Neuronal stem cell (in vitro differentiated cells): ENCODE measurements at regions not wholly inside any gene's neighbourhood (a gene's known extent, or its start where the extent isn't known, plus 50 kb on each side); places are given as distances from the start of the nearest gene placed in this dataset.

Source experiments
- DNase-seq: peaks from one replicate; pipeline ENCODE4 v3.0.0-alpha.2; 2013; ENCODE audit warnings: low spot score
- H2AFZ ChIP-seq: one replicate; pipeline ENCODE4 v1.6.1; 2013; ENCODE audit warnings: mild to moderate bottlenecking, low read length, inconsistent platforms
- H2AK5ac ChIP-seq: 2 replicates; pipeline ENCODE4 v1.6.1; 2013; ENCODE audit warnings: low read depth, mild to moderate bottlenecking, inconsistent platforms, low read length, moderate library complexity, mixed read lengths
- H2BK120ac ChIP-seq: 2 replicates; pipeline ENCODE4 v1.6.1; 2013; ENCODE audit warnings: low read depth, mild to moderate bottlenecking, inconsistent platforms, low read length, moderate library complexity, mixed read lengths
- H2BK12ac ChIP-seq: one replicate; pipeline ENCODE4 v1.6.1; 2013; ENCODE audit warnings: low read length, inconsistent platforms
- H2BK15ac ChIP-seq: 2 replicates; pipeline ENCODE4 v1.6.1; 2013; ENCODE audit warnings: mild to moderate bottlenecking, low read length, inconsistent platforms, mixed read lengths
- H2BK5ac ChIP-seq: one replicate; pipeline ENCODE4 v1.6.1; 2013; ENCODE audit warnings: inconsistent platforms, mild to moderate bottlenecking, low read length, moderate library complexity
- H3K14ac ChIP-seq: one replicate; pipeline ENCODE4 v1.6.1; 2013; ENCODE audit warnings: low read length, inconsistent platforms
- H3K18ac ChIP-seq: 2 replicates; pipeline ENCODE4 v1.6.1; 2013; ENCODE audit warnings: low read length, inconsistent platforms
- H3K23ac ChIP-seq: 2 replicates; pipeline ENCODE4 v1.6.1; 2013; ENCODE audit warnings: low read depth, mild to moderate bottlenecking, mixed read lengths, low read length, inconsistent platforms; ENCODE audit not compliant: poor library complexity
- H3K27ac ChIP-seq: replicated peaks from 3 replicates; pipeline ENCODE4 v1.5.1; 2013; ENCODE audit warnings: low read length, inconsistent platforms
- H3K27me3 ChIP-seq, 3 experiments: 2 replicates each; pipeline ENCODE4 v1.6.1; 2013; ENCODE audit warnings: low read length in 3 of 3, mild to moderate bottlenecking in 2 of 3, inconsistent platforms in 1 of 3, low read depth in 1 of 3, mixed read lengths in 1 of 3, moderate library complexity in 1 of 3; ENCODE audit not compliant: control insufficient read depth in 3 of 3, insufficient read depth in 3 of 3
- H3K36me3 ChIP-seq, 2 donors: replicated peaks in 1 of 2; 2 replicates each; pipeline ENCODE4 v1.6.1; 2013; ENCODE audit warnings: low read length in 2 of 2; ENCODE audit not compliant: control insufficient read depth in 2 of 2, insufficient read depth in 2 of 2
- H3K4ac ChIP-seq: 2 replicates; pipeline ENCODE4 v1.6.1; 2013; ENCODE audit warnings: inconsistent platforms, mild to moderate bottlenecking, low read length, moderate library complexity
- H3K4me1 ChIP-seq, 2 donors: 1 replicate in 1 of 2; 2 replicates in 1 of 2; pipeline ENCODE4 v1.6.1; 2013; ENCODE audit warnings: low read length in 2 of 2, low read depth in 1 of 2; ENCODE audit not compliant: control insufficient read depth in 2 of 2, insufficient read depth in 1 of 2
- H3K4me2 ChIP-seq: one replicate; pipeline ENCODE4 v1.6.1; 2013; ENCODE audit warnings: mild to moderate bottlenecking, low read length, inconsistent platforms; ENCODE audit not compliant: insufficient read depth, poor library complexity, severe bottlenecking
- H3K4me3 ChIP-seq, 2 donors: 2 replicates each; pipeline ENCODE4 v1.5.1; 2013; ENCODE audit warnings: low read length in 2 of 2, mild to moderate bottlenecking in 2 of 2, inconsistent platforms in 1 of 2, moderate library complexity in 1 of 2
- H3K79me1 ChIP-seq: one replicate; pipeline ENCODE4 v1.6.1; 2013; ENCODE audit warnings: low read depth, mild to moderate bottlenecking, inconsistent platforms, low read length, moderate library complexity
- H3K9ac ChIP-seq: one replicate; pipeline ENCODE4 v1.6.1; 2013; ENCODE audit warnings: mild to moderate bottlenecking, low read depth, low read length, inconsistent platforms; ENCODE audit not compliant: poor library complexity
- H3K9me3 ChIP-seq, 2 donors: replicated peaks in 1 of 2; 2 replicates each; pipeline versions ENCODE3 to v1.6.1; 2013; ENCODE audit warnings: low read length in 2 of 2, mild to moderate bottlenecking in 2 of 2, inconsistent platforms in 1 of 2, low read depth in 1 of 2, mixed read lengths in 1 of 2, moderate library complexity in 1 of 2; ENCODE audit not compliant: control insufficient read depth in 2 of 2, insufficient read depth in 1 of 2
- H4K8ac ChIP-seq: one replicate; pipeline ENCODE4 v1.6.1; 2013; ENCODE audit warnings: low read depth, mild to moderate bottlenecking, inconsistent platforms, low read length, moderate library complexity
- H4K91ac ChIP-seq: one replicate; pipeline ENCODE4 v1.6.1; 2013; ENCODE audit warnings: low read length, low read depth, mild to moderate bottlenecking, inconsistent platforms; ENCODE audit not compliant: poor library complexity
- WGBS, 2 donors: extraction: QIAGEN DNeasy Blood & Tissue Kit; methylation state at CpG; one replicate each; pipeline ENCODE4 v1.1.7; 2013; ENCODE audit warnings: missing lambda C conversion rate in 2 of 2, mixed read lengths in 1 of 2; ENCODE audit not compliant: insufficient read length in 2 of 2, insufficient replicate concordance in 1 of 2; ENCODE audit errors: extremely low coverage in 2 of 2; 5-methylcytosine and 5-hydroxymethylcytosine counted together

DNA sequence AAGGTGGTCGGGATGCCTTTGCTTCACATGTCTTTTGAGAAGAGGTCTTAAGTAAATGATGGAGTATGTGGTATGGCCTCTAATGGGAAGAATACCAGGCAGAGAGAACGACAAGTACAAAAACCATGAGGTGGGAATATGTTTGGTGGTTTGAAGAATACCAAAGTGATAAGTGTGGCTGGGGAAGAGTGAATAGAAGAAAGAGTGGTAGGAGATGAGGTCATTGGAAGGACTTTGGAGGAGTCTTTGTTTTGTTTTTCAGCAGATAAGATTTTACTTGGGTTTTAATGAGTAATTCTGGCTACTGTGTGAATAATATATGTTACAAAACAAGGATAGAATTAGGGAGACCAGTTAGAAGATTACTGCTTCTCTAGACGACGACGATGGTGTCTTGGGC lies 515.4 kb downstream of the RAB38 start:
- Histone ChIP-seq H2AK5ac (no peak overlapping the region), H3K9me3 (no peaks in the 10 kb centered on the region), H3K79me1 (no peaks in the 10 kb centered on the region), H3K18ac (no peak overlapping the region), H2AFZ (no peak overlapping the region), H3K14ac (no peak overlapping the region), H3K4me2 (no peak overlapping the region), H4K91ac (no peak overlapping the region), H4K8ac (no peak overlapping the region), H3K4ac (no peak overlapping the region), H2BK120ac (no peak overlapping the region), H3K27me3 (no peaks in the 10 kb centered on the region), H3K36me3 (no peaks in the 10 kb centered on the region), H2BK5ac (no peak overlapping the region), H3K23ac (no peak overlapping the region), H2BK12ac (no peak overlapping the region), H3K4me1 (peaks cover 0 to 1% of the 10 kb centered on the region in 2 donors), H2BK15ac (no peak overlapping the region), H3K27ac (no peak overlapping the region), H3K4me3 (no peak overlapping the region), H3K9ac (no peak overlapping the region)
- DNase-seq = no peak
- WGBS, 2 donors = no CpG with 5 or more reads among the region's 5 CpGs

DNA sequence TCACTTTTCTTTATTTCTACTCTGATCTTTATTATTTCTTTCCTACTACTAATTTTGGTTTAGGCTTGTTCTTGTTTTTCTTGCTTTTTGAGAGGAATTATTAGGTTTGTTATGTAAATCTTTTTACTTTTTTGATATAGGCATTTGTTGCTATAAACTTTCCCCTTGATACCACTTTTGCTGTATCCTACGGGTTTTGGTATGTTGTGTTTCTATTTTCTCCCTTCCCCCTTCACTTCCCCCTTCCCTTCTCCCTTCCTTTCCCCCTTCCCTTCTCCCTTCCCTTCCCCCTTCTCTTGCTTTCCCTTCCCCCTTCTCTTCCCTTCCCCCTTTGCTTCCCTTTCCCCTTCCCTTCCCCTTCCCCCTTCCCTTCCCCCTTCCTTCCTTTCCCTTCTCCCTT lies 529.6 kb downstream of the RAB38 start:
- no peak overlapping the region for H2BK120ac ChIP-seq
- no peak overlapping the region for H2BK12ac ChIP-seq
- H2AK5ac ChIP-seq = no peak overlapping the region
- H3K36me3 ChIP-seq = no peaks in the 10 kb centered on the region
- no peak overlapping the region for H3K14ac ChIP-seq
- no peak overlapping the region for H2AFZ ChIP-seq
- no peak overlapping the region for H2BK15ac ChIP-seq
- DNase-seq = no peak
- no peaks in the 10 kb centered on the region for H3K27me3 ChIP-seq
- no peak overlapping the region for H3K9ac ChIP-seq
- no peak overlapping the region for H2BK5ac ChIP-seq
- no peak overlapping the region for H3K4me2 ChIP-seq
- no peak overlapping the region for H3K4ac ChIP-seq
- H4K91ac ChIP-seq = no peak overlapping the region
- H3K9me3 ChIP-seq = no peaks in the 10 kb centered on the region
- no peak overlapping the region for H3K27ac ChIP-seq
- peaks cover 0 to 1% of the 10 kb centered on the region in 2 donors for H3K4me1 ChIP-seq
- H3K18ac ChIP-seq = no peak overlapping the region
- H3K23ac ChIP-seq = no peak overlapping the region
- WGBS, 2 donors = no CpG with 5 or more reads among the region's 1 CpG
- peaks cover 2% of the 10 kb centered on the region for H3K79me1 ChIP-seq
- no peak overlapping the region for H3K4me3 ChIP-seq
- H4K8ac ChIP-seq = no peak overlapping the region

DNA sequence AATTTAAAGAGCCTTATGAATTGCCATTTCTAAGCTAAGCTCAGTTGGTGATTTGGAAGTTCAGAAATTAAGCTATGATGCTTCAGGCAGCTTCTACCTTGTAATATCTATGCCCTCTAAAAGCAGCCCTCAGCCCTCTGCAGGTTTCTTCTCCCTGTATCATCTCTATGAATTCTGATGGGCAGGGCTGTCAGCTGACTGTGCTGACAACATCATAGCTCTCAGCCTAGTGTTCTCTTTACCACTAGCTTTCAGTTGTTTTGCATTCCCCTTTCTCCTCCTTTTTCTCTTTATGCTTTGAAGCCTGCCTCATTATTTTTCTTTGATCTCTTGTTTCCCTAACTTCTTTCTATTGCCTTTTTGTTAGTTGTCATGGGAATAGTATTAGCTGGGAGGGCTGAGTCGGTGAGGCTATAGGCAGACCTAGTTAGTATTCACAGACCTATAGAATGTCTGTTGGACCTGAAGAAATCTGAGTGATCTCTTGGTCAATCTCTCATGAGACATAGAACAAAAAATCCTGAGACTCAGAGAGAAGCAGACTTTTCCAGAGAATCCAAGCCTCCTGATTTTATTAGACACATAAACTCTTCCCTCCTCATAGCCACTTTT lies 535.4 kb downstream of the RAB38 start:
- no peak overlapping the region for H3K4me3 ChIP-seq

DNA sequence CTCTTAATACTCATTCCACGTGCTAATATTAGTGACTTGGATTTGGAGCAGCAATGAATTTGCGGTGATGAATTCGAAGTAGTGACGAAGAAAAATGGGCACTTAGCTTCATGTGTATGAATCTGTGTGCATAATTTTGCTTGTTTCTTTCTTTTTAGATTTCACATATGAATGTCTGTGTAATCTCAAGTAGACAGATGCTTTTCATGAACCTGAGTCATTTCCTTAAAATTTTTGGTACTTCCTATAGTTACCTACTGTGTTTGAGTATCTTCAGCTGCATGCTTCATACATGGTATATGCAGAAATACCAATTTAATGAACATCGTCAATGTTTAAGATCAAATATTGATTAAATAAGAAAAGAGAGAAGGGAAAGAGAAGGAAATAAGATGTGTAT lies 540.2 kb downstream of the RAB38 start:
- Histone ChIP-seq H3K27ac (no peak overlapping the region), H3K4ac (no peak overlapping the region), H2AK5ac (no peak overlapping the region), H3K9ac (no peak overlapping the region), H3K36me3 (no peaks in the 10 kb centered on the region), H3K4me3 (no peak overlapping the region), H3K79me1 (no peaks in the 10 kb centered on the region), H2BK5ac (no peak overlapping the region), H3K14ac (no peak overlapping the region), H3K23ac (no peak overlapping the region), H4K8ac (no peak overlapping the region), H3K27me3 (no peaks in the 10 kb centered on the region), H2BK15ac (no peak overlapping the region), H2BK12ac (no peak overlapping the region), H3K9me3 (no peaks in the 10 kb centered on the region), H2AFZ (no peak overlapping the region), H3K18ac (no peak overlapping the region), H3K4me2 (no peak overlapping the region), H2BK120ac (no peak overlapping the region), H3K4me1 (peaks cover 0 to 4% of the 10 kb centered on the region in 2 donors), H4K91ac (no peak overlapping the region)
- no peak for DNase-seq
- no CpG with 5 or more reads among the region's 5 CpGs for WGBS, 2 donors

More for the DNA sequence above, 535.4 kb downstream of the RAB38 start:
- H3K4ac ChIP-seq = no peak overlapping the region
- peak overlapping the region; percentile 17 for H3K27ac ChIP-seq
- H3K79me1 ChIP-seq = no peaks in the 10 kb centered on the region
- H2BK15ac ChIP-seq = no peak overlapping the region
- H3K9ac ChIP-seq = no peak overlapping the region
- no peak overlapping the region for H2BK5ac ChIP-seq
- no peak overlapping the region for H2AK5ac ChIP-seq
- no peak overlapping the region for H2AFZ ChIP-seq
- H3K18ac ChIP-seq = no peak overlapping the region
- H3K36me3 ChIP-seq = no peaks in the 10 kb centered on the region
- no peak overlapping the region for H2BK120ac ChIP-seq
- no peaks in the 10 kb centered on the region for H3K9me3 ChIP-seq
- H3K27me3 ChIP-seq = no peaks in the 10 kb centered on the region
- no peak overlapping the region for H3K14ac ChIP-seq
- DNase-seq = no peak
- no peak overlapping the region for H2BK12ac ChIP-seq
- H3K4me2 ChIP-seq = no peak overlapping the region
- peaks cover 0 to 5% of the 10 kb centered on the region in 2 donors for H3K4me1 ChIP-seq
- H3K23ac ChIP-seq = no peak overlapping the region
- no peak overlapping the region for H4K8ac ChIP-seq
- no CpG with 5 or more reads among the region's 1 CpG for WGBS, 2 donors
- H4K91ac ChIP-seq = no peak overlapping the region
